CD4-positive, alpha-beta memory T cell (primary cell): ENCODE measurements at regions not wholly inside any gene's neighbourhood (a gene's known extent, or its start where the extent isn't known, plus 50 kb on each side); places are given as distances from the start of the nearest gene placed in this dataset.

Experiments
- CTCF ChIA-PET: fragments of 350-600 bp; sonication (Branson Sonifier 250); formaldehyde crosslinking; loops from one replicate; lab custom pipeline; 2021; ENCODE audit warnings: inconsistent platforms; ENCODE audit not compliant: partially characterized antibody; lab: Charles Lee
- POLR2A ChIA-PET: fragments of 350-600 bp; sonication (Branson Sonifier 250); formaldehyde crosslinking; loops from one replicate; lab custom pipeline; 2021; ENCODE audit not compliant: partially characterized antibody; lab: Charles Lee
- DNase-seq, 5 donors: peaks; one replicate each; pipeline versions ENCODE4 v3.0.0 to v3.0.0-alpha.2; 2020 to 2022; ENCODE audit warnings: mixed read lengths in 1 of 5
- H3K27ac ChIP-seq: one replicate; pipeline ENCODE4 v1.7.0; 2013; ENCODE audit warnings: low read depth, low read length
- H3K27me3 ChIP-seq: 2 replicates; pipeline ENCODE4 v1.7.0; 2013; ENCODE audit warnings: mild to moderate bottlenecking, low read length, moderate library complexity; ENCODE audit not compliant: insufficient read depth
- H3K36me3 ChIP-seq: 2 replicates; pipeline ENCODE4 v1.7.0; 2013; ENCODE audit warnings: mild to moderate bottlenecking, low read length, moderate library complexity; ENCODE audit not compliant: insufficient read depth
- H3K4me1 ChIP-seq: 2 replicates; pipeline ENCODE4 v1.7.0; 2013; ENCODE audit warnings: mild to moderate bottlenecking, low read length, moderate library complexity; ENCODE audit not compliant: insufficient read depth
- H3K4me3 ChIP-seq, 2 donors: one replicate each; pipeline ENCODE4 v1.7.0; 2013; ENCODE audit warnings: low read length in 2 of 2, mild to moderate bottlenecking in 1 of 2
- H3K9me3 ChIP-seq, 2 donors: one replicate each; pipeline ENCODE4 v1.7.0; 2013; ENCODE audit warnings: low read length in 2 of 2, control low read depth in 1 of 2; ENCODE audit not compliant: control insufficient read depth in 1 of 2
- H3K27ac Mint-ChIP-seq, 7 donors: one replicate each; pipeline ENCODE4 v1.8.0; 2020 to 2021; ENCODE audit warnings: mixed read lengths in 7 of 7, mild to moderate bottlenecking in 6 of 7, inconsistent platforms in 3 of 7, moderate library complexity in 3 of 7
- H3K27me3 Mint-ChIP-seq, 2 donors: one replicate each; pipeline ENCODE4 v1.8.0; 2020 to 2021; ENCODE audit warnings: mixed read lengths in 2 of 2
- H3K36me3 Mint-ChIP-seq, 2 donors: one replicate each; pipeline ENCODE4 v1.8.0; 2020 to 2021; ENCODE audit warnings: mixed read lengths in 2 of 2, inconsistent platforms in 1 of 2, mild to moderate bottlenecking in 1 of 2
- H3K4me1 Mint-ChIP-seq, 4 donors: one replicate each; pipeline ENCODE4 v1.8.0; 2020 to 2021; ENCODE audit warnings: mixed read lengths in 4 of 4, mild to moderate bottlenecking in 1 of 4
- H3K4me3 Mint-ChIP-seq, 8 donors: one replicate each; pipeline ENCODE4 v1.8.0; 2020 to 2021; ENCODE audit warnings: mixed read lengths in 8 of 8, mild to moderate bottlenecking in 7 of 8, moderate library complexity in 6 of 8, inconsistent platforms in 3 of 8
- H3K9me3 Mint-ChIP-seq, 8 donors: one replicate each; pipeline ENCODE4 v1.8.0; 2020 to 2021; ENCODE audit warnings: mixed read lengths in 8 of 8, mild to moderate bottlenecking in 5 of 8, inconsistent platforms in 3 of 8, moderate library complexity in 1 of 8
- intact Hi-C: fragments of 100-400 bp; cut with micrococcal nuclease; formaldehyde crosslinking; loops from one replicate; pipeline ENCODE4 v1.15.1; 2023

GRCh38 chr3:87615506-87615905 lies 339.1 kb upstream of the POU1F1 start:
- H3K27me3 Mint-ChIP-seq, result no peaks in the 10 kb centered on the region
- H3K9me3 ChIP-seq, result peaks cover 0 to 9% of the 10 kb centered on the region in 2 donors
- no peak overlapping the region for H3K27ac Mint-ChIP-seq
- CTCF ChIA-PET, result no interaction called here
- no peaks in the 10 kb centered on the region for H3K36me3 ChIP-seq
- no peaks in the 10 kb centered on the region for H3K4me1 ChIP-seq
- intact Hi-C loops, result no loop called here
- H3K4me3 ChIP-seq, result no peak overlapping the region
- peaks cover 2 to 36% (median 19%) of the 10 kb centered on the region in 8 donors for H3K9me3 Mint-ChIP-seq
- no peaks in the 10 kb centered on the region for H3K4me1 Mint-ChIP-seq
- POLR2A ChIA-PET, result no interaction called here
- H3K27me3 ChIP-seq, result no peaks in the 10 kb centered on the region
- H3K36me3 Mint-ChIP-seq, result no peaks in the 10 kb centered on the region
- DNase-seq, result no peak
- H3K27ac ChIP-seq, result no peak overlapping the region
- no peak overlapping the region for H3K4me3 Mint-ChIP-seq

GRCh38 chr3:87614998-87615397 lies 338.6 kb upstream of the POU1F1 start:
- no peak overlapping the region for H3K27ac ChIP-seq
- ChIA-PET POLR2A (no interaction called here), CTCF (no interaction called here)
- H3K4me1 Mint-ChIP-seq, result no peaks in the 10 kb centered on the region
- peaks cover 0 to 9% of the 10 kb centered on the region in 2 donors for H3K9me3 ChIP-seq
- no peaks in the 10 kb centered on the region for H3K27me3 ChIP-seq
- peaks cover 2 to 36% (median 19%) of the 10 kb centered on the region in 8 donors for H3K9me3 Mint-ChIP-seq
- intact Hi-C loops, result no loop called here
- no peaks in the 10 kb centered on the region for H3K36me3 Mint-ChIP-seq
- no peak overlapping the region for H3K4me3 Mint-ChIP-seq
- H3K27ac Mint-ChIP-seq, result peak overlapping the region in 1 of 7 donors; percentile 32
- no peak for DNase-seq
- no peak overlapping the region for H3K4me3 ChIP-seq
- H3K27me3 Mint-ChIP-seq, result no peaks in the 10 kb centered on the region
- H3K36me3 ChIP-seq, result no peaks in the 10 kb centered on the region
- H3K4me1 ChIP-seq, result no peaks in the 10 kb centered on the region

GRCh38 chr3:87607234-87607633 lies 330.9 kb upstream of the POU1F1 start:
- POLR2A ChIA-PET, result no interaction called here
- Histone ChIP-seq H3K27me3 (no peaks in the 10 kb centered on the region), H3K4me1 (no peaks in the 10 kb centered on the region), H3K27ac (no peak overlapping the region), H3K9me3 (no peaks in the 10 kb centered on the region), H3K4me3 (no peak overlapping the region), H3K36me3 (no peaks in the 10 kb centered on the region)
- no peak overlapping the region for H3K27ac Mint-ChIP-seq
- DNase-seq, result no peak
- no peaks in the 10 kb centered on the region for H3K27me3 Mint-ChIP-seq
- H3K9me3 Mint-ChIP-seq, result peaks cover 0 to 27% (median 6%) of the 10 kb centered on the region in 8 donors
- intact Hi-C loops, result no loop called here
- no peaks in the 10 kb centered on the region for H3K36me3 Mint-ChIP-seq
- CTCF ChIA-PET, result no interaction called here
- no peaks in the 10 kb centered on the region for H3K4me1 Mint-ChIP-seq
- H3K4me3 Mint-ChIP-seq, result no peak overlapping the region

GRCh38 chr3:87595798-87596197 lies 319.4 kb upstream of the POU1F1 start:
- no peaks in the 10 kb centered on the region for H3K4me1 Mint-ChIP-seq
- peaks cover 0 to 22% (median 10%) of the 10 kb centered on the region in 8 donors for H3K9me3 Mint-ChIP-seq
- POLR2A ChIA-PET, result no interaction called here

GRCh38 chr3:87581240-87581639 lies 304.9 kb upstream of the POU1F1 start:
- H3K36me3 Mint-ChIP-seq, result no peaks in the 10 kb centered on the region
- intact Hi-C loops, result no loop called here
- CTCF ChIA-PET, result no interaction called here

More at GRCh38 chr3:87595798-87596197, 319.4 kb upstream of the POU1F1 start:
- H3K27me3 ChIP-seq, result no peaks in the 10 kb centered on the region
- intact Hi-C loops, result no loop called here
- no peak overlapping the region for H3K4me3 ChIP-seq
- CTCF ChIA-PET, result no interaction called here
- no peaks in the 10 kb centered on the region for H3K4me1 ChIP-seq
- H3K36me3 ChIP-seq, result no peaks in the 10 kb centered on the region
- H3K36me3 Mint-ChIP-seq, result no peaks in the 10 kb centered on the region
- H3K4me3 Mint-ChIP-seq, result no peak overlapping the region
- DNase-seq, result no peak
- no peaks in the 10 kb centered on the region for H3K27me3 Mint-ChIP-seq
- peaks cover 0 to under 1% of the 10 kb centered on the region in 2 donors for H3K9me3 ChIP-seq
- H3K27ac ChIP-seq, result no peak overlapping the region
- H3K27ac Mint-ChIP-seq, result no peak overlapping the region

GRCh38 chr3:87576752-87577151 lies 300.4 kb upstream of the POU1F1 start:
- no peak for DNase-seq
- H3K4me3 Mint-ChIP-seq, result no peak overlapping the region
- Histone ChIP-seq H3K9me3 (no peaks in the 10 kb centered on the region), H3K27ac (no peak overlapping the region), H3K36me3 (no peaks in the 10 kb centered on the region), H3K27me3 (no peaks in the 10 kb centered on the region), H3K4me3 (no peak overlapping the region), H3K4me1 (no peaks in the 10 kb centered on the region)
- no peaks in the 10 kb centered on the region for H3K27me3 Mint-ChIP-seq
- CTCF ChIA-PET, result no interaction called here
- POLR2A ChIA-PET, result no interaction called here
- no peaks in the 10 kb centered on the region for H3K36me3 Mint-ChIP-seq
- no peak overlapping the region for H3K27ac Mint-ChIP-seq
- H3K4me1 Mint-ChIP-seq, result no peaks in the 10 kb centered on the region
- intact Hi-C loops, result no loop called here
- no peaks in the 10 kb centered on the region for H3K9me3 Mint-ChIP-seq

More at GRCh38 chr3:87581240-87581639, 304.9 kb upstream of the POU1F1 start:
- Mint-ChIP-seq H3K9me3 (peaks cover 0 to 5% (median 0%) of the 10 kb centered on the region in 8 donors), H3K27ac (no peak overlapping the region), H3K4me1 (no peaks in the 10 kb centered on the region), H3K27me3 (peaks cover 0 to 2% of the 10 kb centered on the region in 2 donors), H3K4me3 (no peak overlapping the region)
- Histone ChIP-seq H3K27ac (no peak overlapping the region), H3K4me1 (no peaks in the 10 kb centered on the region), H3K27me3 (no peaks in the 10 kb centered on the region), H3K4me3 (no peak overlapping the region), H3K36me3 (no peaks in the 10 kb centered on the region), H3K9me3 (no peaks in the 10 kb centered on the region)
- DNase-seq, result no peak
- POLR2A ChIA-PET, result no interaction called here

- Mint-ChIP-seq H3K4me1 (no peaks in the 10 kb centered on the region), H3K4me3 (no peak overlapping the region), H3K9me3 (no peaks in the 10 kb centered on the region), H3K36me3 (no peaks in the 10 kb centered on the region), H3K27me3 (no peaks in the 10 kb centered on the region), H3K27ac (no peak overlapping the region)
- no peak overlapping the region for H3K27ac ChIP-seq
- DNase-seq, result no peak
- no peaks in the 10 kb centered on the region for H3K27me3 ChIP-seq
- H3K9me3 ChIP-seq, result no peaks in the 10 kb centered on the region
- ChIA-PET CTCF (no interaction called here), POLR2A (no interaction called here)
- no peaks in the 10 kb centered on the region for H3K36me3 ChIP-seq
- intact Hi-C loops, result no loop called here
- H3K4me3 ChIP-seq, result no peak overlapping the region
- no peaks in the 10 kb centered on the region for H3K4me1 ChIP-seq
These were observed 299.2 kb upstream of the POU1F1 start for GRCh38 chr3:87575550-87575949.

- Histone ChIP-seq H3K9me3 (no peaks in the 10 kb centered on the region), H3K4me3 (no peak overlapping the region), H3K27me3 (no peaks in the 10 kb centered on the region), H3K4me1 (no peaks in the 10 kb centered on the region), H3K36me3 (no peaks in the 10 kb centered on the region), H3K27ac (no peak overlapping the region)
- Mint-ChIP-seq H3K4me1 (no peaks in the 10 kb centered on the region), H3K9me3 (no peaks in the 10 kb centered on the region), H3K4me3 (no peak overlapping the region), H3K36me3 (no peaks in the 10 kb centered on the region), H3K27ac (no peak overlapping the region), H3K27me3 (no peaks in the 10 kb centered on the region)
- DNase-seq, result no peak
- intact Hi-C loops, result no loop called here
- ChIA-PET POLR2A (no interaction called here), CTCF (no interaction called here)
These were observed 291.9 kb upstream of the POU1F1 start for GRCh38 chr3:87568331-87568730.
